ENCODE measurements at regions not wholly inside any gene's neighbourhood (a gene's known extent, or its start where the extent isn't known, plus 50 kb on each side); places are given as distances from the start of the nearest gene placed in this dataset.

DNA sequence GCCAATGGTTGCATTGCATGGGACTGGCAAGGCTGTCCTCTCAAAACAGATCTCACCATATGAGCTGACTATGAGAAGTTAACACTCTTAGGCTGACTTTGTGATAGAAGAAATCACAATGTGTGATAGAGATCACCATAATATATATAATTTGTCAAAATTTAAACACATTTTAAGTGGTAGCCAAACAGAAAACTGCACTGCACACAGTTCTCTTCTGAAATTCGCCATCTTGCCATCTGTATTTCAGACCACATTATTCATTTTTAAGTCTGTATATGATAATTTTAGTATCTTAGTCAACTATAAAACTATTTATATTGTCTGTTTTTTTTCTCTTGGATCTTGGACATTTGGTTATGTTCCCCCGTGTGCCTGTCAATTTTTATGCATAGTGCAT is 374.7 kb downstream of the AJAP1 start:
- TF ChIP-seq TAF1 (IDR thresholded peaks at IDR 0.05; ENCODE audit: borderline replicate concordance, insufficient read depth, low read length) (no peak), SIN3A (IDR thresholded peaks at IDR 0.05; ENCODE audit: borderline replicate concordance, insufficient read depth, low read length) (no peak), FOXP2 (optimal IDR thresholded peaks at IDR 0.05; ENCODE audit: borderline replicate concordance, extremely low read depth, extremely low read length, insufficient read depth) (no peak), POLR2AphosphoS5 (IDR thresholded peaks at IDR 0.05; ENCODE audit: low read depth, low read length) (no peak)
- TF ChIP-seq, protein P1, sequence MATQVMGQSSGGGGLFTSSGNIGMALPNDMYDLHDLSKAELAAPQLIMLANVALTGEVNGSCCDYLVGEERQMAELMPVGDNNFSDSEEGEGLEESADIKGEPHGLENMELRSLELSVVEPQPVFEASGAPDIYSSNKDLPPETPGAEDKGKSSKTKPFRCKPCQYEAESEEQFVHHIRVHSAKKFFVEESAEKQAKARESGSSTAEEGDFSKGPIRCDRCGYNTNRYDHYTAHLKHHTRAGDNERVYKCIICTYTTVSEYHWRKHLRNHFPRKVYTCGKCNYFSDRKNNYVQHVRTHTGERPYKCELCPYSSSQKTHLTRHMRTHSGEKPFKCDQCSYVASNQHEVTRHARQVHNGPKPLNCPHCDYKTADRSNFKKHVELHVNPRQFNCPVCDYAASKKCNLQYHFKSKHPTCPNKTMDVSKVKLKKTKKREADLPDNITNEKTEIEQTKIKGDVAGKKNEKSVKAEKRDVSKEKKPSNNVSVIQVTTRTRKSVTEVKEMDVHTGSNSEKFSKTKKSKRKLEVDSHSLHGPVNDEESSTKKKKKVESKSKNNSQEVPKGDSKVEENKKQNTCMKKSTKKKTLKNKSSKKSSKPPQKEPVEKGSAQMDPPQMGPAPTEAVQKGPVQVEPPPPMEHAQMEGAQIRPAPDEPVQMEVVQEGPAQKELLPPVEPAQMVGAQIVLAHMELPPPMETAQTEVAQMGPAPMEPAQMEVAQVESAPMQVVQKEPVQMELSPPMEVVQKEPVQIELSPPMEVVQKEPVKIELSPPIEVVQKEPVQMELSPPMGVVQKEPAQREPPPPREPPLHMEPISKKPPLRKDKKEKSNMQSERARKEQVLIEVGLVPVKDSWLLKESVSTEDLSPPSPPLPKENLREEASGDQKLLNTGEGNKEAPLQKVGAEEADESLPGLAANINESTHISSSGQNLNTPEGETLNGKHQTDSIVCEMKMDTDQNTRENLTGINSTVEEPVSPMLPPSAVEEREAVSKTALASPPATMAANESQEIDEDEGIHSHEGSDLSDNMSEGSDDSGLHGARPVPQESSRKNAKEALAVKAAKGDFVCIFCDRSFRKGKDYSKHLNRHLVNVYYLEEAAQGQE (IDR thresholded peaks at IDR 0.05; ENCODE audit: insufficient read depth in 1 of 2, low read depth in 2 of 2, low read length in 2 of 2): no peak

DNA sequence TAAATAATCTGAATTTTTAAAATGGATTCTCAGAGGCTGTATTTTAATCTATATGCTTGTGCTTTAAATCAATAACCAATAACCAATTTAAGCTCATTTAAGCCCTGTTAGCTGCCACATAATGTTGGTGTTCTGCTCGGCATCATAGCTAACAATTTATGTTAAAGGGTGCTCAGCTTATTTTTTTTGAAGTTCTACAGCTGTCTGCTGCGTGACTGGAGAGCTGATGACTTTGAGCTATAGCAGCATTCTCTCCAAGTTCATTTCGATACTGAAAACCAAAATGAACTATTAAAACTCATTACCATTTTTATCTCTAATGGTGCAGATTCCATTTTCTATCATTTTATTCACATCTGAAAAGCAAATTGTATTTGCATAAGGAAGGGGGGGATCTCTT is 357.8 kb downstream of the AJAP1 start:
- TF ChIP-seq FOXP2 (optimal IDR thresholded peaks at IDR 0.05; ENCODE audit: borderline replicate concordance, extremely low read depth, extremely low read length, insufficient read depth) (no peak), TAF1 (IDR thresholded peaks at IDR 0.05; ENCODE audit: borderline replicate concordance, insufficient read depth, low read length) (no peak), SIN3A (IDR thresholded peaks at IDR 0.05; ENCODE audit: borderline replicate concordance, insufficient read depth, low read length) (no peak), POLR2AphosphoS5 (IDR thresholded peaks at IDR 0.05; ENCODE audit: low read depth, low read length) (no peak)
- TF ChIP-seq, protein P1 (IDR thresholded peaks at IDR 0.05; ENCODE audit: insufficient read depth in 1 of 2, low read depth in 2 of 2, low read length in 2 of 2): no peak

DNA sequence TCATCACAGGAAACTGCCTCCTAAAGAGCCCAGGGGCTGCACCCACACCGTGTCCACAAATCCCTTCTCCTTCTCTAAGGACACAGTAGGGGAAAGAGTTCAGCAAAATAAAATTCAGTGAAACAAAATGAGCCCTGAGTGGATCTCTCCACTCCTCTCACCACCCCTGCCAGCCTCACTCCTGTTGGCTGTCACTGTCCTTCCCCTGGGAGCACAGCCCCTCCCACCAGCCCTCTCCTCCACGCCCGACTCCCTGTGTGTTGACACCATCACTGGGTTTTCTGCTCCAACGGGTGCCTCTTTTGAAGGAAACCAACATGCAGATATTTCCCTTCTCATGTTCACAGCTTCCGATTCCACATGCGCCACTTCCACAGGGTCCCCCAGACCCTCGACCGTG is 356.2 kb downstream of the AJAP1 start:
- TF ChIP-seq FOXP2 (optimal IDR thresholded peaks at IDR 0.05; ENCODE audit: borderline replicate concordance, extremely low read depth, extremely low read length, insufficient read depth): no peak
- TF ChIP-seq POLR2AphosphoS5 (IDR thresholded peaks at IDR 0.05; ENCODE audit: low read depth, low read length): no peak
- no peak for TF ChIP-seq TAF1 (IDR thresholded peaks at IDR 0.05; ENCODE audit: borderline replicate concordance, insufficient read depth, low read length)
- TF ChIP-seq, protein P1 (IDR thresholded peaks at IDR 0.05; ENCODE audit: insufficient read depth in 1 of 2, low read depth in 2 of 2, low read length in 2 of 2): no peak

DNA sequence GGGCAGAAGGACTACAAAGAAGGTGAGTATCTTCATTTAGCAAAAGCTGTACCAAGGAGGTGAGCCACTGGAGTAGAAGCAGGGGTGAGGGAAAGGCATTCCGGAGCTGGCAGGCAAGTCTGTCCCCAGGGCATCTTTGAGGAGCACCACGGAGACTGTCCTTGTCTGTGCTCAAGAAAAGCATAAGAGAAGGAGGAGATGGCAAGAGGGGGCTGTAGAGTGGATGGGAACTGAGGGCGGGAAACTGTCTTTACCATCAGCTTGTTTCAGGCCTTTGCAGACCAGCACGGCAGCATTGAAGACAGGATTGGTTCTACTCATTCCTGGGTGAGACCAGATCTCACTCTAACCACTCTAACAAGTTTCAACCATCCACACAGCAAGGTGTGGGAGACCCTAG is 355.8 kb downstream of the AJAP1 start:
- TF ChIP-seq TAF1 (IDR thresholded peaks at IDR 0.05; ENCODE audit: borderline replicate concordance, insufficient read depth, low read length) (no peak), POLR2AphosphoS5 (IDR thresholded peaks at IDR 0.05; ENCODE audit: low read depth, low read length) (no peak), SIN3A (IDR thresholded peaks at IDR 0.05; ENCODE audit: borderline replicate concordance, insufficient read depth, low read length) (no peak), FOXP2 (optimal IDR thresholded peaks at IDR 0.05; ENCODE audit: borderline replicate concordance, extremely low read depth, extremely low read length, insufficient read depth) (no peak)
- TF ChIP-seq, protein P1 (IDR thresholded peaks at IDR 0.05; ENCODE audit: insufficient read depth in 1 of 2, low read depth in 2 of 2, low read length in 2 of 2): no peak

Measured in PFSK-1 (cell line).